ENCODE measurements at regions not wholly inside any gene's neighbourhood (a gene's known extent, or its start where the extent isn't known, plus 50 kb on each side); places are given as distances from the start of the nearest gene placed in this dataset.

- TF ChIP-seq, protein P1, sequence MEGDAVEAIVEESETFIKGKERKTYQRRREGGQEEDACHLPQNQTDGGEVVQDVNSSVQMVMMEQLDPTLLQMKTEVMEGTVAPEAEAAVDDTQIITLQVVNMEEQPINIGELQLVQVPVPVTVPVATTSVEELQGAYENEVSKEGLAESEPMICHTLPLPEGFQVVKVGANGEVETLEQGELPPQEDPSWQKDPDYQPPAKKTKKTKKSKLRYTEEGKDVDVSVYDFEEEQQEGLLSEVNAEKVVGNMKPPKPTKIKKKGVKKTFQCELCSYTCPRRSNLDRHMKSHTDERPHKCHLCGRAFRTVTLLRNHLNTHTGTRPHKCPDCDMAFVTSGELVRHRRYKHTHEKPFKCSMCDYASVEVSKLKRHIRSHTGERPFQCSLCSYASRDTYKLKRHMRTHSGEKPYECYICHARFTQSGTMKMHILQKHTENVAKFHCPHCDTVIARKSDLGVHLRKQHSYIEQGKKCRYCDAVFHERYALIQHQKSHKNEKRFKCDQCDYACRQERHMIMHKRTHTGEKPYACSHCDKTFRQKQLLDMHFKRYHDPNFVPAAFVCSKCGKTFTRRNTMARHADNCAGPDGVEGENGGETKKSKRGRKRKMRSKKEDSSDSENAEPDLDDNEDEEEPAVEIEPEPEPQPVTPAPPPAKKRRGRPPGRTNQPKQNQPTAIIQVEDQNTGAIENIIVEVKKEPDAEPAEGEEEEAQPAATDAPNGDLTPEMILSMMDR (IDR thresholded peaks at IDR 0.05): no peak
- no peak for TF ChIP-seq POLR2A (IDR thresholded peaks at IDR 0.05)
Observed at GRCh38 chr14:54023027-54023426, 66.4 kb upstream of the BMP4 start.
